ENCODE measurements at regions not wholly inside any gene's neighbourhood (a gene's known extent, or its start where the extent isn't known, plus 50 kb on each side); places are given as distances from the start of the nearest gene placed in this dataset.

GRCh38 chr3:150090006-150090405 lies 119.3 kb upstream of the PFN2 start:
- Histone ChIP-seq H3K27ac (replicated peaks in 1 of 4) (no peak overlapping the region), H3K4me1 (no peaks in the 10 kb centered on the region), H3K36me3 (no peaks in the 10 kb centered on the region), H3K27me3 (no peaks in the 10 kb centered on the region), H3K4me3 (no peak overlapping the region), H3K9me3 (no peaks in the 10 kb centered on the region)
- WGBS, result 71% methylated on average over 4 of the region's 4 CpGs
- no peak for TF ChIP-seq CTCF (IDR thresholded peaks at IDR 0.05)
- no peak for TF ChIP-seq POLR2A (IDR thresholded peaks at IDR 0.05; ENCODE audit: low read depth)
- TF ChIP-seq EP300 (IDR thresholded peaks at IDR 0.05), result no peak
- TF ChIP-seq POLR2AphosphoS5 (IDR thresholded peaks at IDR 0.05), result no peak
- DNase-seq (ENCODE audit: extremely low spot score), result no peak
- intact Hi-C loops (cut with DNase I), result no loop called here

DNA sequence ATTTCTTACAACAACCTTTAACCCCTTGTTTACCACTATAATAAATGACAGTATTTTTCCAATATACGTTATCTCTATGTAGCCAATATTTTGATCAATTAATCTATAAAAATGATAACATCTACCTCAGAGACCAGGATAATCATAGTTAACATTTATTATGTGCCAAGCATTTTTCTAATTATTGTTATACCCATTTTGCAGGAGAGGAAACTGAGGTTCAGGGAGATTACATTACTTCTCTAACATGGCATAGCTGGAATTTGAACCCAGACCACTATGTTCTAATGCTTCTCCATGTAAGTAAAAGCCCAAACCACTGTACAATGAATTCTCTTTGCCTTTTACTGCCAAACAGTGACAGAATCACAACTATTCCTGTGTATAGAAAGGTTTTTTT lies 113.4 kb upstream of the PFN2 start:
- whole genome bisulfite sequencing, result 40% methylated on average over 1 of the region's 1 CpG

DNA sequence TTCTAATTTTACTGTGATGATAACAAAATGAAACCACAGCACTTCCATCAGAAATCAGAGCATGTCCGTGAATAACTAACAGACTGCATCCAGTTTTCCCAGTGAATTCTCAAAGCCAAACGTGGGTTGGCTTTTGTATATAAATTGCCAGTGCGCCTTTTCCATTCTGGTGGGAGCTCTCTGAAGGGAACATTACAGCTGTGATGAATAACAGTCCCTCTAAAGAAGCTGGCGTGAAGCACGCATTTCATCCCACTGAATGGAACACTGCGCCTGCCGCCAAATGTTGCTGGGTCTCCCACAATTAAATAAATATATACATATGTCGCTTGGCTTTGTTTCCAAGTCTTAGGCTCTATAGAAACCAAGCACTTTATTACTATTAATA lies 113.0 kb upstream of the PFN2 start:
- intact Hi-C loops (cut with DNase I), result no loop called here
- H3K27me3 ChIP-seq, result no peaks in the 10 kb centered on the region
- H3K9me3 ChIP-seq, result no peaks in the 10 kb centered on the region
- H3K36me3 ChIP-seq, result no peaks in the 10 kb centered on the region
- H3K27ac ChIP-seq (replicated peaks in 1 of 4), result peak overlapping the region; percentile 20 to 44 (median 32)
- peak; percentile 72 for DNase-seq (ENCODE audit: extremely low spot score)
- H3K4me1 ChIP-seq, result peaks cover 5 to 36% (median 30%) of the 10 kb centered on the region in 4 donors
- peak overlapping the region; percentile 27 to 53 (median 32) for H3K4me3 ChIP-seq
- TF ChIP-seq POLR2AphosphoS5 (IDR thresholded peaks at IDR 0.05) (no peak), CTCF (IDR thresholded peaks at IDR 0.05) (no peak), POLR2A (IDR thresholded peaks at IDR 0.05; ENCODE audit: low read depth) (no peak), EP300 (IDR thresholded peaks at IDR 0.05) (no peak)
- 6% methylated on average over 8 of the region's 8 CpGs for WGBS

More for the DNA sequence above, 113.4 kb upstream of the PFN2 start:
- Histone ChIP-seq H3K36me3 (no peaks in the 10 kb centered on the region), H3K4me3 (peak overlapping the region in 1 of 4 donors; percentile 35), H3K9me3 (no peaks in the 10 kb centered on the region), H3K27me3 (no peaks in the 10 kb centered on the region), H3K27ac (replicated peaks in 1 of 4) (peak overlapping the region in 1 of 4 donors; percentile 35), H3K4me1 (peaks cover 3 to 36% (median 26%) of the 10 kb centered on the region in 4 donors)
- no peak for DNase-seq (ENCODE audit: extremely low spot score)
- TF ChIP-seq POLR2A (IDR thresholded peaks at IDR 0.05; ENCODE audit: low read depth) (no peak), CTCF (IDR thresholded peaks at IDR 0.05) (no peak), EP300 (IDR thresholded peaks at IDR 0.05) (no peak), POLR2AphosphoS5 (IDR thresholded peaks at IDR 0.05) (no peak)
- intact Hi-C loops (cut with DNase I), result no loop called here

DNA sequence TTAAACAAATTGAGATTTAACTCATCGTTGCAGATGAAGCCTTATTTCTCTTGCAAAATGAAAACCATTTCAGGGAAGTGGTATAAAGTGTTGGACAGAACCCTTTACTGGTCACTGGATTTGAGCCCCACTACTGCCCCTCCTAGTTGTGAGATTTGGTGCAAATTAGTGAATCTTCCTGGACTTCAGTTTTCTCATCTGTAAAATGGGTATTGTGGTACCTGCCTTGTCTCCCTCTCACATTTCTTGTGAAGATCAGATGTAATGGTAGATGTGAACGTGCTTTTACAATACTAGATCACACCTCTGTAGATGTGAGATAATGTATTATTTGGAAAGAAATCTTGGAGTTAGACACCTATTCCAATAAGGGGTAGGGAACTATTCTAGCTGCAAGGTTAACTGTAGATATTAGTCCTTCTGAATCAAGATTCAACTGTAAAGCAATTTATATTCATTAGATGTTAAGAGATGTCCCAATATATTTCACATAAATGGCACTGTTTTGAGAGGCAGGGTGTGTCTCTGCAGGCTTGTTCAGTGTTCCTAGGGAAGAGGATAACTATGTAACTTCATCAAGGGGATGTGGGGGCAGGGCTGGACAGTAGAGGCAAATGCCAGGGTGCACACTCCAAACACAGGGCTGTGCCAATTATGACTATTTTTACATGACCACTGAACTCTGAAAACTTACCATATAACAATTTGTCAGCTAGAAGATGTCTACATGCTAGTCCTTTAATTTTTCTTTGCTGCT lies 112.4 kb upstream of the PFN2 start:
- H3K27ac ChIP-seq (replicated peaks in 1 of 4), result peak overlapping the region; percentile 20 to 44 (median 32)
- intact Hi-C loops (cut with DNase I), result no loop called here
- H3K9me3 ChIP-seq, result no peaks in the 10 kb centered on the region
- no peaks in the 10 kb centered on the region for H3K36me3 ChIP-seq
- H3K27me3 ChIP-seq, result no peaks in the 10 kb centered on the region
- peak; percentile 64 for DNase-seq (ENCODE audit: extremely low spot score)
- WGBS, result 40% methylated on average over 2 of the region's 2 CpGs
- peak overlapping the region; percentile 27 to 53 (median 32) for H3K4me3 ChIP-seq
- TF ChIP-seq POLR2AphosphoS5 (IDR thresholded peaks at IDR 0.05) (no peak), CTCF (IDR thresholded peaks at IDR 0.05) (no peak), POLR2A (IDR thresholded peaks at IDR 0.05; ENCODE audit: low read depth) (no peak), EP300 (IDR thresholded peaks at IDR 0.05) (no peak)
- H3K4me1 ChIP-seq, result peaks cover 10 to 36% (median 30%) of the 10 kb centered on the region in 4 donors
